CD4-positive, alpha-beta T cell (primary cell): ENCODE measurements at regions not wholly inside any gene's neighbourhood (a gene's known extent, or its start where the extent isn't known, plus 50 kb on each side); places are given as distances from the start of the nearest gene placed in this dataset.

Source experiments
- ATAC-seq: fragments of 200-7000 bp; cut with Tn5 transposase; one replicate; pipeline ENCODE4 v1.10.0; 2022; ENCODE audit warnings: mild to moderate bottlenecking; ENCODE audit not compliant: poor library complexity
- CTCF ChIA-PET: fragments of 350-600 bp; sonication (Branson Sonifier 250); formaldehyde crosslinking; loops from one replicate; lab custom pipeline; 2021; ENCODE audit warnings: antibody characterized with exemption, inconsistent platforms; lab: Charles Lee
- POLR2A ChIA-PET: fragments of 350-600 bp; sonication (Branson Sonifier 250); formaldehyde crosslinking; loops from one replicate; lab custom pipeline; 2021; ENCODE audit warnings: antibody characterized with exemption, inconsistent platforms; lab: Charles Lee
- DNase-seq, 14 experiments: peaks; one replicate each; pipeline ENCODE4 v3.0.0-alpha.2; 2013 to 2020; ENCODE audit warnings: mixed read lengths in 2 of 14
- H3K27ac ChIP-seq, 2 donors: one replicate each; pipeline versions ENCODE4 v1.5.1 to v1.7.0; 2013; ENCODE audit warnings: low read length in 2 of 2, low read depth in 1 of 2, mild to moderate bottlenecking in 1 of 2
- H3K27me3 ChIP-seq, 2 experiments: 1 replicate in 1 of 2; 2 replicates in 1 of 2; pipeline versions ENCODE4 v1.6.1 to v1.7.0; 2013; ENCODE audit warnings: low read length in 2 of 2, control low read depth in 1 of 2, mild to moderate bottlenecking in 1 of 2, moderate library complexity in 1 of 2; ENCODE audit not compliant: insufficient read depth in 2 of 2, control insufficient read depth in 1 of 2
- H3K36me3 ChIP-seq: one replicate; pipeline ENCODE4 v1.6.1; 2013; ENCODE audit warnings: low read length, control low read depth; ENCODE audit not compliant: insufficient read depth
- H3K4me1 ChIP-seq: one replicate; pipeline ENCODE4 v1.6.1; 2013; ENCODE audit warnings: low read length, control low read depth; ENCODE audit not compliant: insufficient read depth
- H3K4me3 ChIP-seq: one replicate; pipeline ENCODE4 v1.5.1; 2013; ENCODE audit warnings: mild to moderate bottlenecking, low read length, moderate library complexity
- H3K9me3 ChIP-seq, 2 experiments: 1 replicate in 1 of 2; 2 replicates in 1 of 2; pipeline versions ENCODE4 v1.6.1 to v1.7.0; 2013; ENCODE audit warnings: low read length in 2 of 2, mild to moderate bottlenecking in 2 of 2, control low read depth in 1 of 2, moderate library complexity in 1 of 2; ENCODE audit not compliant: control insufficient read depth in 1 of 2, insufficient read depth in 1 of 2
- H3K27ac Mint-ChIP-seq: one replicate; pipeline ENCODE4 v1.8.0; 2020; ENCODE audit warnings: mixed read lengths
- H3K27me3 Mint-ChIP-seq: one replicate; pipeline ENCODE4 v1.8.0; 2021; ENCODE audit warnings: mixed read lengths
- H3K36me3 Mint-ChIP-seq: one replicate; pipeline ENCODE4 v1.8.0; 2021; ENCODE audit warnings: low read depth, mixed read lengths
- H3K4me1 Mint-ChIP-seq: one replicate; pipeline ENCODE4 v1.8.0; 2021; ENCODE audit warnings: low read depth, mixed read lengths
- H3K4me3 Mint-ChIP-seq: one replicate; pipeline ENCODE4 v1.8.0; 2020; ENCODE audit warnings: mild to moderate bottlenecking, mixed read lengths
- H3K9me3 Mint-ChIP-seq: one replicate; pipeline ENCODE4 v1.8.0; 2020; ENCODE audit warnings: mixed read lengths
- CTCF ChIP-seq: fragments of 200-600 bp; IDR thresholded peaks from one replicate; pipeline ENCODE4 v1.8.0; 2022; ENCODE audit warnings: antibody characterized with exemption, mild to moderate bottlenecking
- intact Hi-C, 2 experiments: fragments of 100-400 bp; cut with DNase I in 1 of 2; cut with micrococcal nuclease in 1 of 2; formaldehyde crosslinking; loops; one replicate each; pipeline versions ENCODE4 v1.15.1 to v1.9.0; 2023 to 2025; cut with DNase I, micrococcal nuclease

GRCh38 chr6:133156689-133157088, 84.5 kb upstream of the EYA4 start:
- CTCF ChIA-PET = no interaction called here
- H3K9me3 ChIP-seq = peaks cover 0 to 3% of the 10 kb centered on the region in 2 experiments
- POLR2A ChIA-PET = no interaction called here
- Mint-ChIP-seq H3K36me3 (no peaks in the 10 kb centered on the region), H3K4me1 (no peaks in the 10 kb centered on the region), H3K9me3 (no peaks in the 10 kb centered on the region), H3K27ac (no peak overlapping the region), H3K27me3 (no peaks in the 10 kb centered on the region), H3K4me3 (no peak overlapping the region)
- H3K36me3 ChIP-seq = no peaks in the 10 kb centered on the region
- intact Hi-C loops = no loop called here
- DNase-seq (no peak), ATAC-seq (no peak)
- no peaks in the 10 kb centered on the region for H3K4me1 ChIP-seq
- H3K27me3 ChIP-seq = no peaks in the 10 kb centered on the region
- no peak overlapping the region for H3K27ac ChIP-seq
- H3K4me3 ChIP-seq = no peak overlapping the region
- TF ChIP-seq CTCF = no peak

- Histone ChIP-seq H3K4me3 (no peak overlapping the region), H3K4me1 (no peaks in the 10 kb centered on the region), H3K27ac (no peak overlapping the region), H3K36me3 (no peaks in the 10 kb centered on the region), H3K9me3 (peaks cover 0 to 6% of the 10 kb centered on the region in 2 experiments), H3K27me3 (no peaks in the 10 kb centered on the region)
- intact Hi-C loops = no loop called here
- ChIA-PET CTCF (no interaction called here), POLR2A (no interaction called here)
- H3K4me3 Mint-ChIP-seq = no peak overlapping the region
- TF ChIP-seq CTCF = no peak
- ATAC-seq (no peak), DNase-seq (no peak)
- no peaks in the 10 kb centered on the region for H3K27me3 Mint-ChIP-seq
- no peaks in the 10 kb centered on the region for H3K9me3 Mint-ChIP-seq
- no peak overlapping the region for H3K27ac Mint-ChIP-seq
- H3K36me3 Mint-ChIP-seq = no peaks in the 10 kb centered on the region
- no peaks in the 10 kb centered on the region for H3K4me1 Mint-ChIP-seq
Measured at GRCh38 chr6:133157995-133158394, 83.2 kb upstream of the EYA4 start.

- intact Hi-C loops = no loop called here
- H3K27ac ChIP-seq = no peak overlapping the region
- POLR2A ChIA-PET = no interaction called here
Measured at GRCh38 chr6:133159255-133159795, 81.8 kb upstream of the EYA4 start.

More at GRCh38 chr6:133159255-133159795, 81.8 kb upstream of the EYA4 start:
- H3K9me3 Mint-ChIP-seq = no peaks in the 10 kb centered on the region
- TF ChIP-seq CTCF = no peak
- H3K4me3 ChIP-seq = no peak overlapping the region
- H3K4me3 Mint-ChIP-seq = no peak overlapping the region
- no peaks in the 10 kb centered on the region for H3K4me1 Mint-ChIP-seq
- H3K27me3 ChIP-seq = no peaks in the 10 kb centered on the region
- H3K9me3 ChIP-seq = peaks cover 0 to 6% of the 10 kb centered on the region in 2 experiments
- H3K27me3 Mint-ChIP-seq = no peaks in the 10 kb centered on the region
- no peak overlapping the region for H3K27ac Mint-ChIP-seq
- no peak for ATAC-seq
- H3K36me3 ChIP-seq = no peaks in the 10 kb centered on the region
- no peaks in the 10 kb centered on the region for H3K4me1 ChIP-seq
- H3K36me3 Mint-ChIP-seq = no peaks in the 10 kb centered on the region
- no peak for DNase-seq
- CTCF ChIA-PET = interaction anchor here (0.6 to 1.1 kb wide), 2 partner anchors 11 to 32 kb away, joined by 3 to 4 read pairs; no protein-coding TSS in a partner anchor
